Vagina (tissue), 2 donors: ENCODE measurements at regions not wholly inside any gene's neighbourhood (a gene's known extent, or its start where the extent isn't known, plus 50 kb on each side); places are given as distances from the start of the nearest gene placed in this dataset.
A peak's percentile ranks its signal among the peaks of the same experiment; 100 is the strongest.

Experiments used
- DNase-seq, 2 donors: peaks; one replicate each; pipeline ENCODE4 v3.0.0-alpha.2; 2017; ENCODE audit errors: extremely low spot score in 2 of 2
- H3K27ac ChIP-seq: fragments of 200-600 bp; sonication (generic); one replicate; pipeline ENCODE4 v1.5.1; 2019
- H3K27me3 ChIP-seq: fragments of 200-600 bp; sonication (generic); one replicate; pipeline ENCODE4 v1.5.1; 2019
- H3K36me3 ChIP-seq, 2 donors: fragments of 200-600 bp; sonication (generic); one replicate each; pipeline ENCODE4 v1.5.1; 2017 to 2019
- H3K4me1 ChIP-seq: fragments of 200-600 bp; sonication (generic); one replicate; pipeline ENCODE4 v1.5.1; 2019
- H3K4me3 ChIP-seq, 2 donors: fragments of 200-600 bp; sonication (generic); 1 replicate in 1 of 2; 2 replicates in 1 of 2; pipeline ENCODE4 v1.5.1; 2016 to 2019
- H3K9me3 ChIP-seq: fragments of 200-600 bp; sonication (generic); one replicate; pipeline ENCODE4 v1.5.1; 2019
- POLR2A ChIP-seq, 2 donors: fragments of 450-650 bp; IDR thresholded peaks; one replicate each; pipeline ENCODE4 v1.6.1; 2017; ENCODE audit warnings: antibody characterized with exemption in 2 of 2, mild to moderate bottlenecking in 2 of 2, moderate library complexity in 2 of 2
- POLR2AphosphoS5 ChIP-seq, 2 donors: sonication (generic); formaldehyde crosslinking; IDR thresholded peaks; one replicate each; pipeline ENCODE4 v1.9.0; 2017; ENCODE audit warnings: antibody characterized with exemption in 2 of 2, mild to moderate bottlenecking in 2 of 2, low read depth in 1 of 2; ENCODE audit not compliant: insufficient read depth in 1 of 2
- intact Hi-C: fragments of 100-400 bp; cut with DNase I; formaldehyde crosslinking; loops from one replicate; pipeline ENCODE4 v1.15.1; 2023
- TF ChIP-seq, protein P1 (sequence below), 3 experiments: fragments of 450-650 bp in 2 of 3; fragments of 200-600 bp in 1 of 3; sonication (generic) in 1 of 3; IDR thresholded peaks; one replicate each; pipeline ENCODE4 v1.5.1; 2017 to 2019; ENCODE audit warnings: antibody characterized with exemption in 3 of 3, mild to moderate bottlenecking in 2 of 3, moderate library complexity in 2 of 3

DNA sequence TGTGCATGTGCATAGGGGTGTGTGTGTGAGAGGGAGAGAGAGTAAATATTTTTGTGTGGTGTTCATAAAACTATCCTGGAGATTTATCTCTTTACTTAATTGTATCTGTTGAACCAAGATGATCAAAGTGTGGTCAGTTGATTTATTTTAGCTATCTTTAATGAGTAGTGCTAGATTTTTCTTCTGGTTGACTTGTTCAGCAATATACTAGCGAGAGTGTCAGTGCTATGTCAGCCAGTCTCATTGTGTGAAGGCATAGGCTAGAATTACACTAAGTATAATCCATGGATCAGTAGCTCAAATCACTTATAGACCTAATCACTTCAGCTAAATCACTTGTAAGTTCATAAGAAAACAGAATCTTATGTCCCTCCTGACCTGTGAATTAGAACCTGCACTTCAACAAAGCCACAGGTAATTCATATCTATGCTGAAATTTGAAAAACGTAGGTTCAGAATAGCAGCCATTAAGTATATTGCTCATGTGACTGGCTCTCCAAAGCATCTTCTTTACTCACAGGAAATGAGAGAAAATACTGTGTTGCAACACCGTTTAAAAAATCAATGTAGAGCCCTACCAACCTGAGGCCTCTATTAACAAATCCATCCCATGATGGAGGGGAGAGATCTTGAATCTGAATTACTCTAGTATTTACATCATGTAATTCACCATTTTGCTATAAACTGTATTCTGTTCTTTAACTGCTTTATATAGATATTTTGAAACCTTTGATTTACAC lies 203.1 kb upstream of the ACTBL2 start:
- Histone ChIP-seq H3K9me3 (no peaks in the 10 kb centered on the region), H3K27ac (no peak overlapping the region), H3K4me3 (no peak overlapping the region), H3K4me1 (peaks cover 4% of the 10 kb centered on the region), H3K27me3 (no peaks in the 10 kb centered on the region), H3K36me3 (no peaks in the 10 kb centered on the region)
- DNase-seq = no peak
- intact Hi-C loops = no loop called here
- TF ChIP-seq, protein P1, sequence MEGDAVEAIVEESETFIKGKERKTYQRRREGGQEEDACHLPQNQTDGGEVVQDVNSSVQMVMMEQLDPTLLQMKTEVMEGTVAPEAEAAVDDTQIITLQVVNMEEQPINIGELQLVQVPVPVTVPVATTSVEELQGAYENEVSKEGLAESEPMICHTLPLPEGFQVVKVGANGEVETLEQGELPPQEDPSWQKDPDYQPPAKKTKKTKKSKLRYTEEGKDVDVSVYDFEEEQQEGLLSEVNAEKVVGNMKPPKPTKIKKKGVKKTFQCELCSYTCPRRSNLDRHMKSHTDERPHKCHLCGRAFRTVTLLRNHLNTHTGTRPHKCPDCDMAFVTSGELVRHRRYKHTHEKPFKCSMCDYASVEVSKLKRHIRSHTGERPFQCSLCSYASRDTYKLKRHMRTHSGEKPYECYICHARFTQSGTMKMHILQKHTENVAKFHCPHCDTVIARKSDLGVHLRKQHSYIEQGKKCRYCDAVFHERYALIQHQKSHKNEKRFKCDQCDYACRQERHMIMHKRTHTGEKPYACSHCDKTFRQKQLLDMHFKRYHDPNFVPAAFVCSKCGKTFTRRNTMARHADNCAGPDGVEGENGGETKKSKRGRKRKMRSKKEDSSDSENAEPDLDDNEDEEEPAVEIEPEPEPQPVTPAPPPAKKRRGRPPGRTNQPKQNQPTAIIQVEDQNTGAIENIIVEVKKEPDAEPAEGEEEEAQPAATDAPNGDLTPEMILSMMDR (IDR thresholded peaks at IDR 0.05) = no peak
- TF ChIP-seq POLR2A (IDR thresholded peaks at IDR 0.05) = no peak
- TF ChIP-seq POLR2AphosphoS5 (IDR thresholded peaks at IDR 0.05; ENCODE audit: insufficient read depth in 1 of 2, low read depth in 1 of 2) = no peak

DNA sequence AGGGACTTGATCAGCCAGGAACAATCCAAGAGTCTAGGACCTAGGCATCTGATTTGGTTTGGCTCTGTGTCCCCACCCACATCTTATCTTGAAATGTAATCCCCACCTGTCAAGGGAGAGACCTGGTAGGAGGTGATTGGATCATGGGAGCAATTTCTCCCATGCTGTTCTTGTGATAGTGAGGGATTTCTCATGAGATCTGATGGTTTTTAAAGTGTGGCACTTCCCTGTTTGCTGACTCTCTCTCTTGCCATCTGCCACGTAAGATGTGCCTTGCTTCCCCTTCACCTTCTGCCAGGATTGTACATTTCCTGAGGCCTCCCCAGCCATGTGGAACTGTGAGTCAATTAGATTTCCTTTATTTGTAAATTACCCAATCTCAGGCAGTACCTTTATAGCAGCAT lies 201.7 kb upstream of the ACTBL2 start:
- Histone ChIP-seq H3K4me3 (no peak overlapping the region), H3K27ac (no peak overlapping the region), H3K27me3 (no peaks in the 10 kb centered on the region), H3K36me3 (no peaks in the 10 kb centered on the region), H3K4me1 (peaks cover 4% of the 10 kb centered on the region), H3K9me3 (no peaks in the 10 kb centered on the region)
- intact Hi-C loops = no loop called here
- TF ChIP-seq POLR2AphosphoS5 (IDR thresholded peaks at IDR 0.05; ENCODE audit: insufficient read depth in 1 of 2, low read depth in 1 of 2) = no peak
- TF ChIP-seq, protein P1 (IDR thresholded peaks at IDR 0.05) = no peak
- no peak for TF ChIP-seq POLR2A (IDR thresholded peaks at IDR 0.05)
- DNase-seq = no peak

DNA sequence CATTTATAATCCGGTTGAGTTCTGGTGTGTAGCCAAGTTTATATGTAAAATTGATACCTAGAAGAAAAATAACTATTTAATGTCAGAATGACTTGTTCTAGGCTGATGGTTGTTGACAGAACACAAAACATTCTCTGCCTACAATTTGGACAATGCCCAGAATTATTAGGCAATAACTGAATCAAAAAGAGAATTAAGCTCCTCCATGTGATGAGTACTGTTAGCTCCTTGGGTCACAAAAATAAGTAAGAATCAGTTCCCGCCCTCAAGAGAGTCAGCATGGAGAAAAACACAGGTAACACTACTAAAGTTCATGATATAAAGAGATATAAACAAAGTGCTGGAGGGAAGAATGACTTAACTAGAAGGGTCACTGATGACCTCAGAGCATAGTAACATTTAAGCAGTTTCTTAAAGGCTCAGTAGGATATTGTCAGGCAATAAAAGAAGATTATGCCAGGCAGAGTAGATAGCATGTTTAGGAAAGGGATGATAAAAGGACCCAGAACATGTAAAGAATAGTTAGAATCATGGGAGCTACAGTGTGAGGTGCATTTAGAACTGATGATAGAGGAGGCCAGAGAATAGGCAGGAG lies 200.5 kb upstream of the ACTBL2 start:
- no peaks in the 10 kb centered on the region for H3K36me3 ChIP-seq
- H3K27me3 ChIP-seq = no peaks in the 10 kb centered on the region
- TF ChIP-seq POLR2AphosphoS5 (IDR thresholded peaks at IDR 0.05; ENCODE audit: insufficient read depth in 1 of 2, low read depth in 1 of 2) = peak in 1 of 2 donors; percentile 21
- TF ChIP-seq, protein P1 (IDR thresholded peaks at IDR 0.05) = no peak
- TF ChIP-seq POLR2A (IDR thresholded peaks at IDR 0.05) = no peak
- no peak overlapping the region for H3K27ac ChIP-seq
- intact Hi-C loops = no loop called here
- DNase-seq = no peak
- H3K4me1 ChIP-seq = peaks cover 4% of the 10 kb centered on the region
- H3K9me3 ChIP-seq = no peaks in the 10 kb centered on the region
- H3K4me3 ChIP-seq = no peak overlapping the region

DNA sequence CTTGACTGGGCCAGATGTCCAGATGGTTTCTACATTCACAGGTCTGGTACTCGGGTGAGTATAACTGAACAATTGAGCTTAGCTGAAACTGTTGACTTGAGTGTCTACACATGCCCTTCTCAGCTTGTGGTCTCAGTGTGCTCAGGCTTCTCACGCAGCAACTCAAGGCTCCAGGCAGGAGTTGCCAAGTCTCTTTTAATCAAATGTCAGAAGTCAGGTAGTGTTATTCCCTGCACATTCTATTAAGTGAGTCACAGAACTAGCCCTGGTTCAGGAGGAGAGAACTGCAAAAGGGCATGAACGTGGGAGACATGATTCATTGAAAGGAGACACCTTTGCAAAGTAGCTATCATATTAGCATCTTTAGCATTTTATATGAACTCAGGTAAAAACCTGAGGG lies 199.3 kb upstream of the ACTBL2 start:
- TF ChIP-seq POLR2A (IDR thresholded peaks at IDR 0.05) = no peak
- TF ChIP-seq, protein P1 (IDR thresholded peaks at IDR 0.05) = no peak
- no peak for TF ChIP-seq POLR2AphosphoS5 (IDR thresholded peaks at IDR 0.05; ENCODE audit: insufficient read depth in 1 of 2, low read depth in 1 of 2)
- H3K4me1 ChIP-seq = peaks cover 4% of the 10 kb centered on the region
- intact Hi-C loops = no loop called here
- H3K27me3 ChIP-seq = no peaks in the 10 kb centered on the region
- H3K36me3 ChIP-seq = no peaks in the 10 kb centered on the region
- no peak for DNase-seq
- no peak overlapping the region for H3K27ac ChIP-seq
- H3K4me3 ChIP-seq = no peak overlapping the region
- no peaks in the 10 kb centered on the region for H3K9me3 ChIP-seq

DNA sequence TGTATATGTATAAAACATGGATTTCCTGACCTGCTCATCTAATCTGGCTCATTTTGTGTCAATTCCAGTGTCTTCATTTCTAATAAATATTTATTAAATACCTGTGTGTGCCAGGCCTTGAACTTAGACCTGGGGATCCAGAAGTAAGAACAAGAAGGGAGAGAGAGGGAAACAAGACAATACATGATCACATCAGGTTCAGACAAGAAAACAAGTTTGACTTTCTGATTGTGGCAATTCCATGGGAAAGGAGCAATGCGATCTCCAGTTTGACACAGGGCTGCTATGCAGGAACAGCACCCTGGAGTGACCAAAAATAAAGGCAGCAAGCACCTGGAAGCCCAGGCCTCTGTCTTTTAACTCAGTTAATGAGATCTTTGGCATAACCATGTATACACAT lies 198.1 kb upstream of the ACTBL2 start:
- Histone ChIP-seq H3K4me3 (no peak overlapping the region), H3K9me3 (no peaks in the 10 kb centered on the region), H3K4me1 (peaks cover 4% of the 10 kb centered on the region), H3K27ac (no peak overlapping the region), H3K27me3 (no peaks in the 10 kb centered on the region), H3K36me3 (no peaks in the 10 kb centered on the region)
- intact Hi-C loops = no loop called here
- TF ChIP-seq POLR2A (IDR thresholded peaks at IDR 0.05) = no peak
- DNase-seq = no peak
